Esophagus muscularis mucosa (tissue), 3 donors: ENCODE measurements at regions not wholly inside any gene's neighbourhood (a gene's known extent, or its start where the extent isn't known, plus 50 kb on each side); places are given as distances from the start of the nearest gene placed in this dataset.

Experiments
- POLR2A ChIP-seq: fragments of 450-650 bp; IDR thresholded peaks from one replicate; pipeline ENCODE4 v1.6.1; 2017; ENCODE audit warnings: antibody characterized with exemption, moderate library complexity, mild to moderate bottlenecking, low read depth
- POLR2AphosphoS5 ChIP-seq, 2 donors: sonication (generic); formaldehyde crosslinking; IDR thresholded peaks; one replicate each; pipeline ENCODE4 v1.6.1; 2017; ENCODE audit warnings: antibody characterized with exemption in 2 of 2
- TF ChIP-seq, protein P1 (sequence below), 3 experiments: fragments of 200-600 bp in 2 of 3; fragments of 450-650 bp in 1 of 3; sonication (generic) in 2 of 3; IDR thresholded peaks; one replicate each; pipeline ENCODE4 v1.5.1; 2017 to 2019; ENCODE audit warnings: antibody characterized with exemption in 3 of 3, mild to moderate bottlenecking in 2 of 3, moderate library complexity in 1 of 3

DNA sequence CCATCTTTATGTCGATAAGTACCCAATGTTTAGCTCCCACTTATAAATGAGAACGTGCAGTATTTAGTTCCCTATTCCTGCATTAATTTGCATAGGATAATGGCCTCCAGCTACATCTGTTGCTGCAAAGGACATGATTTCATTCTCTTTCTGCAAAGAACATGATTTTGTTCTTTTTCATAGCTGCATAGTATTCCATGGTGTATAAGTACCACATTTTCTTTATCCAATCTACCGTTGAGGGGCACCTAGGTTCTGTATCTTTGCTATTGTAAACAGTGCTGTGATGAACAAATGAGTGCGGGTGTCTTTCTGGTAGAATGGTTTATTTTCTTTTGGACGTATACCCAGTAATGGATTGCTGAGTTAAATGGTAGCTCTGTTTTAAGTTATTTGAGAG, 63.0 kb downstream of the HLX start:
- TF ChIP-seq POLR2AphosphoS5 (IDR thresholded peaks at IDR 0.05) (no peak), POLR2A (no peak)
- TF ChIP-seq, protein P1, sequence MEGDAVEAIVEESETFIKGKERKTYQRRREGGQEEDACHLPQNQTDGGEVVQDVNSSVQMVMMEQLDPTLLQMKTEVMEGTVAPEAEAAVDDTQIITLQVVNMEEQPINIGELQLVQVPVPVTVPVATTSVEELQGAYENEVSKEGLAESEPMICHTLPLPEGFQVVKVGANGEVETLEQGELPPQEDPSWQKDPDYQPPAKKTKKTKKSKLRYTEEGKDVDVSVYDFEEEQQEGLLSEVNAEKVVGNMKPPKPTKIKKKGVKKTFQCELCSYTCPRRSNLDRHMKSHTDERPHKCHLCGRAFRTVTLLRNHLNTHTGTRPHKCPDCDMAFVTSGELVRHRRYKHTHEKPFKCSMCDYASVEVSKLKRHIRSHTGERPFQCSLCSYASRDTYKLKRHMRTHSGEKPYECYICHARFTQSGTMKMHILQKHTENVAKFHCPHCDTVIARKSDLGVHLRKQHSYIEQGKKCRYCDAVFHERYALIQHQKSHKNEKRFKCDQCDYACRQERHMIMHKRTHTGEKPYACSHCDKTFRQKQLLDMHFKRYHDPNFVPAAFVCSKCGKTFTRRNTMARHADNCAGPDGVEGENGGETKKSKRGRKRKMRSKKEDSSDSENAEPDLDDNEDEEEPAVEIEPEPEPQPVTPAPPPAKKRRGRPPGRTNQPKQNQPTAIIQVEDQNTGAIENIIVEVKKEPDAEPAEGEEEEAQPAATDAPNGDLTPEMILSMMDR (IDR thresholded peaks at IDR 0.05), result no peak
